ENCODE measurements at regions not wholly inside any gene's neighbourhood (a gene's known extent, or its start where the extent isn't known, plus 50 kb on each side); places are given as distances from the start of the nearest gene placed in this dataset.

DNA sequence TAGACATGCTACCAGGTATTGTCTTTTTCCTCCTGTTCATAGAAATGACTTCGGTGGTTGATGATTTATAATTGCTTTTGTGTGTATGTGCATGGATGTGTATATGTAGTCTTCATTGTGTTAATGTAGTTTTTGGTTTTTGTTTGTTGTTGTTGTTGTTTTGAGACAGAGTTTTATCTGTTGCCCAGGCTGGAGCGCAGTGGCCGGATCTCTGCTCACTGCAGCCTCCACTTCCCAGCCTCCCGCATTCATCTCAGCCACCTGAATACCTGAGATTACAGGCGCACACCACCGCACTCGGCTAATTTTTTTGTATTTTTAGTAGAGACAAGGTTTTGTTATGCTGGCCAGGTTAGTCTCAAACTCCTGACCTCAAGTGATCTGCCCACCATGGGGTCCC, 75.2 kb downstream of the HFE start:
- H3K27me3 ChIP-seq (ENCODE audit: control insufficient read depth, insufficient read depth, low read length) = no peaks in the 10 kb centered on the region
- H3K4me3 ChIP-seq (ENCODE audit: low read depth, low read length) = no peak overlapping the region
- TF ChIP-seq, protein P1, sequence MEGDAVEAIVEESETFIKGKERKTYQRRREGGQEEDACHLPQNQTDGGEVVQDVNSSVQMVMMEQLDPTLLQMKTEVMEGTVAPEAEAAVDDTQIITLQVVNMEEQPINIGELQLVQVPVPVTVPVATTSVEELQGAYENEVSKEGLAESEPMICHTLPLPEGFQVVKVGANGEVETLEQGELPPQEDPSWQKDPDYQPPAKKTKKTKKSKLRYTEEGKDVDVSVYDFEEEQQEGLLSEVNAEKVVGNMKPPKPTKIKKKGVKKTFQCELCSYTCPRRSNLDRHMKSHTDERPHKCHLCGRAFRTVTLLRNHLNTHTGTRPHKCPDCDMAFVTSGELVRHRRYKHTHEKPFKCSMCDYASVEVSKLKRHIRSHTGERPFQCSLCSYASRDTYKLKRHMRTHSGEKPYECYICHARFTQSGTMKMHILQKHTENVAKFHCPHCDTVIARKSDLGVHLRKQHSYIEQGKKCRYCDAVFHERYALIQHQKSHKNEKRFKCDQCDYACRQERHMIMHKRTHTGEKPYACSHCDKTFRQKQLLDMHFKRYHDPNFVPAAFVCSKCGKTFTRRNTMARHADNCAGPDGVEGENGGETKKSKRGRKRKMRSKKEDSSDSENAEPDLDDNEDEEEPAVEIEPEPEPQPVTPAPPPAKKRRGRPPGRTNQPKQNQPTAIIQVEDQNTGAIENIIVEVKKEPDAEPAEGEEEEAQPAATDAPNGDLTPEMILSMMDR (IDR thresholded peaks at IDR 0.05; ENCODE audit: insufficient read depth, low read length, poor library complexity, severe bottlenecking) = no peak
- no peaks in the 10 kb centered on the region for H3K36me3 ChIP-seq (ENCODE audit: control insufficient read depth, insufficient read depth, low read length)
- DNase-seq (ENCODE audit: low read depth) = no peak

DNA sequence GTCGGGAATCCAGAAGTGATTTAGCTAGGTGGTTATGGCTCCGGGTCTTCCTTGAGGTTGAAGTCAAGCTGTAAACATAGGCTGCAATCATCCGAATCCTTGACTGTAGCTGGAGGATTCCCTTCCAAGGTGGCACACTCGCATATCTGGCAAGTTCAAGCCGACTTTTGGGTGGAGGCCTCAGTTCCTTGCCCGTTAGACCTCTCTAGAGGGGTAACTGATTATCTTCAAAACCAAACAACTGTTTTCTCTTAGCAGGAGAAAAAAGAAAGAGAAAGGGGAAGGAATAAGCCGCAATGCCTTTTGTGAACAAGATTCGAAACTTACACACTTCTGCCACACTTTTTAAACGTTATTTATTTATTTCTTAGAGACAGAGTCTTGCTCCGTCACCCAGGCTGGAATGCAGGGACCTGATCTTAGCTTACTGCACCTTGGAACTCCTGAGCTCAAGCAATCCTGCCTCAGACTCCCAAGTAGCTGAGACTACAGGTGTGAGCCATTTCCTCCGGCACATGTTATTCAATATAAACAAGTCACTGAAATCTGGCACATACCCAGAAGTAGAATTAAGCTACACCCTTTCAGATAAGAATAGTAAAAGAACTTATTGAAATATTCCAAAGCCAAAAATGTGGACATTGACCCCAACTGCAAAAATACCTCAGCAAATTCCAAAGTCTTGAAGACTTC, 76.3 kb downstream of the HFE start:
- no peak overlapping the region for H3K4me3 ChIP-seq (ENCODE audit: low read depth, low read length)
- TF ChIP-seq, protein P1 (IDR thresholded peaks at IDR 0.05; ENCODE audit: insufficient read depth, low read length, poor library complexity, severe bottlenecking) = no peak
- no peak for DNase-seq (ENCODE audit: low read depth)
- H3K27me3 ChIP-seq (ENCODE audit: control insufficient read depth, insufficient read depth, low read length) = no peaks in the 10 kb centered on the region
- H3K36me3 ChIP-seq (ENCODE audit: control insufficient read depth, insufficient read depth, low read length) = no peaks in the 10 kb centered on the region

DNA sequence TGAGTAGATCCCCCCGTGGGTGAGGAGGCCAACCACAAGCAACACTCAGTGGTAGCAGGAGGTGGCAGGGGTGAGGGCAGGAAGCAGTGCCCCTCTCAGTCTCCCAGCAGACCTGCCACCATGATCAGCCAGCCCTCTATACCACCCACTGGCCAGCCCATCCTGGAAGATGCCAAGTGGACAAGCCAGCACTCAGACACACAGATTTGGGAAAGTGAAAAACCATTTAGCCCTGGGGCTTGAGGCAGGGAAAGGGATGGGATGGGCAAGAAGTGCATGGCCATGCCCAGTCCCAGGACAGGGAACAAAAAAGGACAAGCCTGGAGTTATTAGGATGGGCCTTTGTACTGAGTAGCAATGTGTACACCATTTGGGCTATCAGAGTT, 76.9 kb downstream of the HFE start:
- TF ChIP-seq, protein P1 (IDR thresholded peaks at IDR 0.05; ENCODE audit: insufficient read depth, low read length, poor library complexity, severe bottlenecking) = no peak
- DNase-seq (ENCODE audit: low read depth) = no peak
- Histone ChIP-seq H3K27me3 (ENCODE audit: control insufficient read depth, insufficient read depth, low read length) (no peaks in the 10 kb centered on the region), H3K36me3 (ENCODE audit: control insufficient read depth, insufficient read depth, low read length) (no peaks in the 10 kb centered on the region), H3K4me3 (ENCODE audit: low read depth, low read length) (no peak overlapping the region)

DNA sequence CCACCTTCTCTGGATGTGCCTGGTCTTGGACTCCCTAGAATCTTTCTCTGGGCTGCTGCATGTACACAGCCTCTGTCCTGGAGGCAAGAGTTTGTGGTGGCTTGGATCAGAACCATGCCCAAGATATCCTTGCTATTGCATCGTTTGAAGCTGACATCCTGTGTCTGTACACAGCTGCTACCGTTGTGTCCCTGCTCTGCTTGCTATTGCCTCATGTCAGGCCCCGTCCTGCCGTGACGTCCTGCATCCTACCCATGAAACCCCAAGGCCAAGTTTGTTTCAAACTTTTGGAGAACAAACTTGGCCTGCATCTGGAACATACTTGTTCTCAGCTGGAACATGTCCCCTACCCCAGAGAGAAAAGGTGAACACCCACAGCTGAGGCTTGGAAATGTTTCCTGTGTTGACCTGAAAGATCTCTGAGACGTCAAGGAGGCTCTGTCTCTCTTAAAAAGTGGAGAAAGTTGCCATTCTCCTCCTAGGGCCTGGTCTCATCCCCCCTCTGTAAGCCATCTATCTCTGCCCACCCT, 78.1 kb downstream of the HFE start:
- TF ChIP-seq, protein P1 (IDR thresholded peaks at IDR 0.05; ENCODE audit: insufficient read depth, low read length, poor library complexity, severe bottlenecking) = no peak
- Histone ChIP-seq H3K4me3 (ENCODE audit: low read depth, low read length) (no peak overlapping the region), H3K36me3 (ENCODE audit: control insufficient read depth, insufficient read depth, low read length) (no peaks in the 10 kb centered on the region), H3K27me3 (ENCODE audit: control insufficient read depth, insufficient read depth, low read length) (no peaks in the 10 kb centered on the region)
- no peak for DNase-seq (ENCODE audit: low read depth)

DNA sequence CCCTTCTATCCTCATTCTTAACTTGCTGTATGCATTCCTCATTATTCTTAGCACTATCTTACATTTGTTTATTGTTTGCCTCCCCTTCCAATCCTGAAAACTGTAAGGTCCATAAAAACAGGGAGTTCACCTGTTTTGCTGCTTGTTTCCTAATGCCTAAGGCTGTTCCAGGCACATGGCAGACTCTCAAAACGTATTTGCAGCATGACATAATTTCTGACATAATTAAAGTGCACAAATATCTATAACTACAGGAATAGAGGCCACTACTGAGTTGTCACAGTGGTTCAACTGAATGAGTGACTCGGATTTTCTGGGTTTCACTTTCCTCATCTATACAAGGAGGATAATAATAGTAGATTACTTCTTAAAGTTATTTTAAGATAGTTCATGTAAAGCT, 83.0 kb downstream of the HFE start:
- no peak for DNase-seq (ENCODE audit: low read depth)
- TF ChIP-seq, protein P1 (IDR thresholded peaks at IDR 0.05; ENCODE audit: insufficient read depth, low read length, poor library complexity, severe bottlenecking) = no peak
- Histone ChIP-seq H3K4me3 (ENCODE audit: low read depth, low read length) (no peak overlapping the region), H3K27me3 (ENCODE audit: control insufficient read depth, insufficient read depth, low read length) (no peaks in the 10 kb centered on the region), H3K36me3 (ENCODE audit: control insufficient read depth, insufficient read depth, low read length) (no peaks in the 10 kb centered on the region)

All from kidney epithelial cell (primary cell).